ENCODE measurements at regions not wholly inside any gene's neighbourhood (a gene's known extent, or its start where the extent isn't known, plus 50 kb on each side); places are given as distances from the start of the nearest gene placed in this dataset.
"Not testable (repeated sequence)": the region's sequence is repeated elsewhere in the genome, so short reads cannot be mapped to it uniquely, and the experiment has no call there.

DNA sequence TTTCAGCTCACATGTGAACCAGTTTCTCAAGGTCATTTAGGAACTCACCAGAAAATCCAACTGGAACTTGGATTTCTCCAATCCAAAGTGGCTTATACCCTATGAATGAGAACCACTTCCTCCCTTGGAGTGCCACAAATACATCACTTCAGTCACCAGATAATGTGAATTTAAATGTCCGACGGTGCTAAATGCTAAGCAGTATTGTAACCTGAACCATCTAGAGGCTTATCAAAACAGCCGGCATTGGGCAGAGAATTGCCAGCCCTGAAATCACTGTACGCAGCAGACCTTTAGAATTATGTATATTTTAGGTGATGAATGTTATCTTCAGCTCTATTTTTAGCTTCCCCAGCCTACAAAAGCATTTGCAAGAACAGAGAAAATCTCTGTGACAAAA is 76.8 kb upstream of the COX20 start:
- no peak for DNase-seq

- DNase-seq, result no peak
These were observed 76.3 kb upstream of the COX20 start for GRCh38 chr1:244759158-244759557.

DNA sequence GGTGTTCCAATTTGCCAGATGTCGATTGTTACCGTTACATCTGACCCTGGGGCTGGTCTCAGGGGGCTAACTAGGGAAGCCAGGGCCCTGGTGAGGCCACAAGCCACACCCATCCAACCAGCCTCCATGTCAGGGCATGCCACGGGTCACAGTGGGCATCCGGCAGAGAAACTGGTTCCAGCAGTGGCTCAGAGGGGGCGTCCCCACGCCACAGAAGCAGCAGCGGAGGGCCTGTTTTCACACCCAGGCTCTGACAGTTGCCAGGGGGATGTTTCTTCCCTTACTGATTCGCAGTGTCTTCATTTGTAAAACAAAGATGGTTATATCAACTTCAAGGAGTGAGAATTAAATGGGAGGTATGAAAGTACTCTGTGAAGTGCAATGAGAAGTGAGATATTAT is 75.0 kb upstream of the COX20 start:
- DNase-seq, result no peak

DNA sequence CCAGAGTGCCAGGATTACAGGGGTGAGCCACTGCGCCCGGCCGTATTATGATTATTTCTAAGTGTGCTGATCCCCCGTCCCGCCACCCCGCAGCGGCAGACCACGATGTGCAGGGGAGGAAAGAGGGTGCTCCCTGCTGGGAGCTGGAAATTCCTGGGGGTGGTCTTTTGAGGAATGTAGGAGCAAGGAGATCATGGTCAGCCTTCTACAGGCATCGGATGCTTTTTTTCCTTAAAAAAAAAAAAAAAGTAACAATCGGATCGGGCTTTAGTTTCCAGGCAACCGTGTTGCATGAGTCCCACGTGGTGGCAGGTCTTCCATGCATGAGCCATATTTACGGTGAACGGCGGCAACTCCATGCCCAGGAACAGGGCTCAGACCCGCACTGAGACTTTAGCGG is 74.2 kb upstream of the COX20 start:
- DNase-seq, result no peak

GRCh38 chr1:244762629-244763028 is 72.8 kb upstream of the COX20 start:
- no peak for DNase-seq

- no peak for DNase-seq
These were observed 67.3 kb upstream of the COX20 start for GRCh38 chr1:244768186-244768585.

DNA sequence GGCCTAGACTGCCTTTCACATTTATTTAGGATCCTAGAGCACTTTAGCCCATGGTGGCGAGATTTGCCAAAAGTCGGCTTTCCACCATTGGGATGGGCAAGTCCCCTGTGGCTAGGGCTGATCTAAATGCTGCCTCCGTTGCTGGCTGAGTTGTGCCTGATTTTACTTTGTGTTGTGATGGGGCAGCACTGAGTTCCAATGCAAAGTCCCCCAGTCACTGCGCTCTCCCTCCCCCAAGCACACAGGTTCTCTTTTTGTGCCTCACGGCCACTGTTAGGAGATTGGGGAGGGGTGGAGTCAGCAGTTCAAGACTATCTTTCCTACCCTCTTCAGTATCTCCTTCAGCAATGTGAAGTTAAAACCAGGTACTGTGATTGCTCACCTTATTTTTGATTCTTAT is 66.7 kb upstream of the COX20 start:
- DNase-seq, result no peak

DNA sequence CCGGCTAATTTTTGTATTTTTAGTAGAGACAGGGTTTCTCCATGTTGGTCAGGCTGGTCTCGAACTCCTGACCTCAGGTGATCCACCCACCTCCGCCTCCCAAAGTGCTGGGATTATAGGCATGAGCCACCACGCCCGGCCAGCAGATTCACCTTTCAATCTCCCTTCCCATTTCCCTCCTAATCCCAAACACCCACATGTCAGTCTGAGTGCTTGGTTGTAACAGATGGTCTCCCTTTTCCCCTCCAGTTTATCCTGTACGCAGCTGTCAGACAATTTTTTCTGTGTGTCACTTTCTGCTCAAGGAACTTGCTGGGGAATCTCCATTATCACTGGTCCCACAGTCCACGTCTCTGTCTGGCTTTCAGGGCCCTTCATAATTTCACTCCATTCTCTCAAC is 64.9 kb upstream of the COX20 start:
- not testable (repeated sequence) for DNase-seq

DNA sequence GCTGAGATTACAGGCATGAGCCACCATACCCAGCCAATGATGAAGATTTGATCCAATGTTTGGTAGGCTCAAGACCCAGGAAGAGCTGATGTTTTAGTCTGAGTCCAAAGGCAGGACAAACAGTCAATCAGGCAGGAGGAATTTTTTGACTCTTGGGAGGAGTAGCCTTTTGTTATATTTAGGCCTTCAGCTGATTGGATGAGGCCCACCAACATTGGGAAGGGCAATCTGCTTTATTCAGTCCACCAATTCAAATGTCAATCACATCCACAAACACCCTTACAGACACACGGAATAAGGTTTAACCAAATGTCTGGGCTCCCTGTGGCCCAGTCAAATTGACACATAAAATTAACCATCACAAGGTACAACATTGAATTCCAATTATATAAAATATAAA is 61.9 kb upstream of the COX20 start:
- DNase-seq, result no peak

- DNase-seq, result not testable (repeated sequence)
These were observed 58.7 kb upstream of the COX20 start for GRCh38 chr1:244776783-244777182.

DNA sequence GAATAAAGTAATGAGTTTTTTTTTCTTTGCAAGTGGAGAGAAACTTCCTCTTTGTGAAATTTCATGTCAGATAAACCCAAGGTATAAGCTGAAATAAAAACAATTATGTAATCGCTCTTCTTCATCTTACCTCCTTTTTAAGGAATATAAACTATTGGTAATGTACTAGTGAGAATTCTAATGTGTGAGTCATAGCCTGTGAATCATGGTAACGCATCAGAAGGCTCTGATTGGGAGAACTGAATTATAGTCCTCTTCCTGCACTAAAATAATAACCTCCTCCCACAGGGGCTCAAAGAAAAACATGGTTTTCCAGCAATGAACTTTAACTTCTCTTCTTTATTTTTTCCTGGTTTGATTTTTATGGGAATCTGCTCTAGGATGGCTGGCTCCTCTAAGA is 57.1 kb upstream of the COX20 start:
- DNase-seq, result peak; percentile 79

DNA sequence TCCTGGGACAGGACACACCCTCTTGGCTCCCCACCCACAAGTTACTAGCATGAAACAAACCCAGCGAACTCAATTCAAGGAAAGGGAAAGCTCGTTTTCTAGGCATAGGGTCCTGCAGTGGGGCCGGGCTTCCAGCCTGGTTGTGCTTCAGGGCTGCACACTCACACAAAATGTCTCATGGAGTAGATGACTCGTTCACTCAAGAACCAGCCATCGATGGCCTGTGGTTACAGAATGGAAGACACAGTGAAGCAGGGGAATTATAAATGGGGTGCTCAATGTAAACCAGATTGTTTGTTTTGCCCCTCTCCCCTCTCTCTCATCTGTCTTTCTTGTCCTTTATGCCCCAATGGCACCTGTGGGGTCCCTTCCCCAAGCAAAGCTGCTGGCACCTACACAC is 56.0 kb upstream of the COX20 start:
- no peak for DNase-seq

- no peak for DNase-seq
These were observed 55.1 kb upstream of the COX20 start for GRCh38 chr1:244780311-244780710.

DNA sequence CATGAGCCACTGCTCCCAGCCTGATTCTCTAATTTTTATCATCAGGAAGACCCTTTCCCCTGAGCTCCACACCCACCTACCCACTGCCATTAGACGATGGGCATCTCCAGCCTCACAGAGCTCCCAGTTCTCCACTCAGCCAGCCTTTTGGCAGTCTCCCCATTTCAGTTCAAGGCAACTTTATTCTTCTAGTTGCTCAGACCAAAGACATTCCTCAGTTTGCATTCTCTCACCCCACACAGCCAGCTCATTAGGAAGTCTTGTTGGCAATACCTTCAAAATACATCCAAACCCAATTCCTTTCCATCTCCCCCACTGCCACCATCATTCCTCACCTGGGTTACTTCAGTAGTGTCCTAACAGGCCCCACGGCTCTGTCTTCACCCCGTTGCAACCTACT is 53.4 kb upstream of the COX20 start:
- DNase-seq, result no peak

DNA sequence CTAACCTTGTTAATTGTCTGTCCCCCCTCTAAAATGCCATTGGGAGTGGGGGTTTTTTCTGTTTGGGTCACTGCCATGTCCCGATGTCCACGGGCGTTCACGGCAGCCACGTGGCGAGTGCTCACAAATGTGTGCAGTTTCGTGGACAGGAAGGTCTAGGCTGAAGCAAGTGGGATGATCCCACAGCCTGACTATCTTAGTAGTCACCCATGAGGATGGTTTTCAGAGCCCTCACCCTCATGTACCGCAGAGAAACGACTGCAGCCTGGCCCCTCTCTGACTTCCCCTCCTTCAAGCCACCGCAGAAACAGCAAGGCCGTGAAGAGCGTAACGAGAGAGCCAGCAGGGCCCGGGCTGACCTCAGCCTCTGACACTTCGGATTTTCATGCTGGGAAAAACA is 52.3 kb upstream of the COX20 start:
- no peak for DNase-seq

All from fibroblast of skin of scalp (primary cell).